Osteoblast (primary cell): ENCODE measurements at regions not wholly inside any gene's neighbourhood (a gene's known extent, or its start where the extent isn't known, plus 50 kb on each side); places are given as distances from the start of the nearest gene placed in this dataset.
"Not testable (repeated sequence)": the region's sequence is repeated elsewhere in the genome, so short reads cannot be mapped to it uniquely, and the experiment has no call there.

Experiments
- DNase-seq: peaks from one replicate; pipeline ENCODE4 v3.0.0; 2011; ENCODE audit warnings: low spot score, mixed read lengths; ENCODE audit not compliant: insufficient read length; ENCODE audit errors: missing footprints
- H2AFZ ChIP-seq: 2 replicates; pipeline ENCODE4 v1.6.0; 2011; ENCODE audit warnings: mild to moderate bottlenecking, low read length
- H3K27ac ChIP-seq: 2 replicates; pipeline ENCODE4 v1.5.1; 2011; ENCODE audit warnings: mild to moderate bottlenecking, low read depth, low read length, moderate library complexity
- H3K27me3 ChIP-seq: 2 replicates; pipeline ENCODE4 v1.6.0; 2012; ENCODE audit warnings: mild to moderate bottlenecking, control low read depth, inconsistent platforms, low read length, moderate library complexity; ENCODE audit not compliant: insufficient read depth
- H3K36me3 ChIP-seq: 2 replicates; pipeline ENCODE4 v1.5.1; 2011; ENCODE audit warnings: mild to moderate bottlenecking, low read length, control low read depth, moderate library complexity; ENCODE audit not compliant: insufficient read depth
- H3K4me1 ChIP-seq: 2 replicates; pipeline ENCODE4 v1.5.1; 2011; ENCODE audit warnings: mild to moderate bottlenecking, low read length, control low read depth, moderate library complexity; ENCODE audit not compliant: insufficient read depth
- H3K4me2 ChIP-seq: 2 replicates; pipeline ENCODE4 v1.6.0; 2011; ENCODE audit warnings: mild to moderate bottlenecking, low read length; ENCODE audit not compliant: insufficient read depth
- H3K4me3 ChIP-seq: fragments of 200-600 bp; sonication (generic); 3 replicates; pipeline ENCODE4 v1.5.1; 2012; ENCODE audit warnings: mild to moderate bottlenecking, low read length, inconsistent platforms; ENCODE audit not compliant: insufficient read depth
- H3K79me2 ChIP-seq: 2 replicates; pipeline ENCODE4 v1.6.0; 2012; ENCODE audit warnings: mild to moderate bottlenecking, low read length, control low read depth, inconsistent platforms; ENCODE audit not compliant: insufficient read depth
- H3K9me3 ChIP-seq: 2 replicates; pipeline ENCODE4 v1.5.1; 2011; ENCODE audit warnings: low read depth, low read length, control low read depth
- H4K20me1 ChIP-seq: 2 replicates; pipeline ENCODE4 v1.6.0; 2012; ENCODE audit warnings: mild to moderate bottlenecking, low read length, control low read depth; ENCODE audit not compliant: insufficient read depth
- CTCF ChIP-seq: IDR thresholded peaks from 2 replicates; pipeline ENCODE4 v1.5.1; 2011; ENCODE audit warnings: mild to moderate bottlenecking, low read depth, low read length, moderate library complexity; ENCODE audit errors: extremely low read depth

GRCh38 chr1:177871613-177872307, 98.1 kb downstream of the SEC16B start:
- H3K36me3 ChIP-seq = no peaks in the 10 kb centered on the region
- TF ChIP-seq CTCF = no peak
- no peak overlapping the region for H3K4me3 ChIP-seq

GRCh38 chr1:177869586-177869985, 100.3 kb downstream of the SEC16B start:
- H3K27me3 ChIP-seq = no peaks in the 10 kb centered on the region
- no peak for DNase-seq
- H3K36me3 ChIP-seq = no peaks in the 10 kb centered on the region
- H3K4me1 ChIP-seq = no peaks in the 10 kb centered on the region
- no peaks in the 10 kb centered on the region for H3K9me3 ChIP-seq
- no peak overlapping the region for H2AFZ ChIP-seq
- TF ChIP-seq CTCF = no peak
- H3K79me2 ChIP-seq = no peaks in the 10 kb centered on the region
- no peaks in the 10 kb centered on the region for H4K20me1 ChIP-seq
- no peak overlapping the region for H3K4me3 ChIP-seq
- H3K4me2 ChIP-seq = no peak overlapping the region
- H3K27ac ChIP-seq = no peak overlapping the region

More at GRCh38 chr1:177871613-177872307, 98.1 kb downstream of the SEC16B start:
- no peaks in the 10 kb centered on the region for H3K9me3 ChIP-seq
- H2AFZ ChIP-seq = no peak overlapping the region
- no peak overlapping the region for H3K27ac ChIP-seq
- H3K27me3 ChIP-seq = no peaks in the 10 kb centered on the region
- H3K4me2 ChIP-seq = no peak overlapping the region
- no peak for DNase-seq
- H3K4me1 ChIP-seq = no peaks in the 10 kb centered on the region
- H4K20me1 ChIP-seq = no peaks in the 10 kb centered on the region
- no peaks in the 10 kb centered on the region for H3K79me2 ChIP-seq

DNA sequence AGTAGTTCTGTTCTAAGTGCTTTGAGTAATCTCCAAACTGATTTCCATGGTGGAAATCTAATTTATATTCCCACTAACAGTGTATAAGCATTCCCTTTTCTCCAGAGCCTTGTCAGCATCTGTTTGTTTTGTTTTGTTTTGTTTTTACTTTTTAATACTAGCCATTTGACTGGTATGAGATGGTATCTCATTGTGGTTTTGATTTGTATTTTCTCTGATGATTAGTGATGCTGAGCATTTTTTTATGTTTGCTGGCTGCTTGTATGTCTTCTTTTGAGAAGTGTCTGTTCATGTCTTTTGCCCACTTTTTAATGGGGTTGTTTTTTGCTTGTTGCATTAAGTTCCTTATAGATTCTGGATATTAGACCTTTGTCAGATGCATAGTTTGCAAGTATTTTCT, 100.8 kb downstream of the SEC16B start:
- H3K27ac ChIP-seq, H4K20me1 ChIP-seq, H2AFZ ChIP-seq, H3K4me3 ChIP-seq, H3K36me3 ChIP-seq, H3K27me3 ChIP-seq, H3K4me1 ChIP-seq, H3K4me2 ChIP-seq, DNase-seq, H3K79me2 ChIP-seq, H3K9me3 ChIP-seq: not testable (repeated sequence)

DNA sequence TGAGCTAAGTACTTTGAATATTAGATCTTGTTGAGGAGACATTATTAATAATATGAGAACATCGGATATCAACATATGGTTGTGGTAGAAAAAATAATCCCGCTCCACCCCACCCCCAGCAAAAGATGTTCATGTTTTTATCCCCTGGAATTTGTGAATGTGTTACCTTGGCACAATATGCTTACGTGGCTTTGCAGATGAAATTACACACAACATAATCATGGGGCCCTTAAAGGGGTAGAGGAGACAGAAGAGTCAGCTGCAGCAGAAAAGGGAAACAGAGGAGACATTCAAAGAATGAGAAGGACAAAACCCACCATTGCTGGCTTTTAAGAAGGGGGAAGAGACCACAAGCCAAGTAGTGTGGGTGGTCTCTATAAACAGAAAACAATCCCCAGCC, 104.1 kb downstream of the SEC16B start:
- no peak for TF ChIP-seq CTCF
- H3K36me3 ChIP-seq = no peaks in the 10 kb centered on the region
- DNase-seq = no peak
- no peak overlapping the region for H3K4me3 ChIP-seq
- H4K20me1 ChIP-seq = no peaks in the 10 kb centered on the region
- H3K27me3 ChIP-seq = no peaks in the 10 kb centered on the region
- H3K4me2 ChIP-seq = no peak overlapping the region
- H3K4me1 ChIP-seq = no peaks in the 10 kb centered on the region
- H2AFZ ChIP-seq = no peak overlapping the region
- no peaks in the 10 kb centered on the region for H3K9me3 ChIP-seq
- H3K79me2 ChIP-seq = no peaks in the 10 kb centered on the region
- H3K27ac ChIP-seq = no peak overlapping the region
